Glutamatergic neuron (in vitro differentiated cells): ENCODE measurements at regions not wholly inside any gene's neighbourhood (a gene's known extent, or its start where the extent isn't known, plus 50 kb on each side); places are given as distances from the start of the nearest gene placed in this dataset.
"Not testable (repeated sequence)": the region's sequence is repeated elsewhere in the genome, so short reads cannot be mapped to it uniquely, and the experiment has no call there.

Source experiments
- DNase-seq: peaks from one replicate; pipeline ENCODE4 v3.0.0; 2022
- H3K27ac Mint-ChIP-seq: one replicate; pipeline ENCODE4 v1.8.0; 2020; ENCODE audit warnings: mild to moderate bottlenecking, mixed read lengths, inconsistent platforms; ENCODE audit not compliant: unreplicated experiment
- H3K27me3 Mint-ChIP-seq: one replicate; pipeline ENCODE4 v1.8.0; 2020; ENCODE audit warnings: mild to moderate bottlenecking, moderate library complexity, mixed read lengths, inconsistent platforms; ENCODE audit not compliant: unreplicated experiment
- H3K36me3 Mint-ChIP-seq: one replicate; pipeline ENCODE4 v1.8.0; 2020; ENCODE audit warnings: mild to moderate bottlenecking, mixed read lengths, inconsistent platforms; ENCODE audit not compliant: unreplicated experiment
- H3K4me1 Mint-ChIP-seq: one replicate; pipeline ENCODE4 v1.8.0; 2020; ENCODE audit warnings: mild to moderate bottlenecking, low read depth, mixed read lengths, inconsistent platforms; ENCODE audit not compliant: unreplicated experiment
- H3K4me3 Mint-ChIP-seq: one replicate; pipeline ENCODE4 v1.8.0; 2020; ENCODE audit warnings: mild to moderate bottlenecking, mixed read lengths, inconsistent platforms; ENCODE audit not compliant: unreplicated experiment
- H3K9me3 Mint-ChIP-seq: one replicate; pipeline ENCODE4 v1.8.0; 2020; ENCODE audit warnings: mild to moderate bottlenecking, moderate library complexity, mixed read lengths, inconsistent platforms; ENCODE audit not compliant: unreplicated experiment
- TF ChIP-seq, protein P1 (sequence below): fragments of 200-600 bp; sonication (generic); IDR thresholded peaks from one replicate; pipeline ENCODE4 v1.5.0; 2021; ENCODE audit not compliant: partially characterized antibody, unreplicated experiment

GRCh38 chr7:93707249-93707648 is 132.7 kb upstream of the CALCR start:
- TF ChIP-seq, protein P1, sequence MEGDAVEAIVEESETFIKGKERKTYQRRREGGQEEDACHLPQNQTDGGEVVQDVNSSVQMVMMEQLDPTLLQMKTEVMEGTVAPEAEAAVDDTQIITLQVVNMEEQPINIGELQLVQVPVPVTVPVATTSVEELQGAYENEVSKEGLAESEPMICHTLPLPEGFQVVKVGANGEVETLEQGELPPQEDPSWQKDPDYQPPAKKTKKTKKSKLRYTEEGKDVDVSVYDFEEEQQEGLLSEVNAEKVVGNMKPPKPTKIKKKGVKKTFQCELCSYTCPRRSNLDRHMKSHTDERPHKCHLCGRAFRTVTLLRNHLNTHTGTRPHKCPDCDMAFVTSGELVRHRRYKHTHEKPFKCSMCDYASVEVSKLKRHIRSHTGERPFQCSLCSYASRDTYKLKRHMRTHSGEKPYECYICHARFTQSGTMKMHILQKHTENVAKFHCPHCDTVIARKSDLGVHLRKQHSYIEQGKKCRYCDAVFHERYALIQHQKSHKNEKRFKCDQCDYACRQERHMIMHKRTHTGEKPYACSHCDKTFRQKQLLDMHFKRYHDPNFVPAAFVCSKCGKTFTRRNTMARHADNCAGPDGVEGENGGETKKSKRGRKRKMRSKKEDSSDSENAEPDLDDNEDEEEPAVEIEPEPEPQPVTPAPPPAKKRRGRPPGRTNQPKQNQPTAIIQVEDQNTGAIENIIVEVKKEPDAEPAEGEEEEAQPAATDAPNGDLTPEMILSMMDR: no peak
- peaks cover 2% of the 10 kb centered on the region for H3K27me3 Mint-ChIP-seq
- H3K4me3 Mint-ChIP-seq: no peak overlapping the region
- no peak for DNase-seq
- H3K27ac Mint-ChIP-seq: no peak overlapping the region
- H3K4me1 Mint-ChIP-seq: no peaks in the 10 kb centered on the region
- peaks cover 3% of the 10 kb centered on the region for H3K9me3 Mint-ChIP-seq
- no peaks in the 10 kb centered on the region for H3K36me3 Mint-ChIP-seq

DNA sequence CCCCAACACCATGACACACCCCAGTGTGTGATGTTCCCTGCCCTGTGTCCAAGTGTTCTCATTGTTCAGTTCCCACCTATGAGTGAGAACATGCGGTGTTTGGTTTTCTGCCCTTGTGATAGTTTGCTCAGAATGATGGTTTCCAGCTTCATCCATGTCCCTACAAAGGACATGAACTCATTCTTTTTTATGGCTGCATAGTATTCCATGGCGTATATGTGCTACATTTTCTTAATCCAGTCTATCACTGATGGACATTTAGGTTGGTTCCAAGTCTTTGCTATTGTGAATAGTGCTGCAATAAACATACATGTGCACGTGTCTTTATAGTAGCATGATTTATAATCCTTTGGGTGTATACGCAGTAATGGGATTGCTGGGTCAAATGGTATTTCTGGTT is 131.6 kb upstream of the CALCR start:
- H3K27me3 Mint-ChIP-seq, H3K4me1 Mint-ChIP-seq, H3K36me3 Mint-ChIP-seq, DNase-seq, H3K27ac Mint-ChIP-seq, H3K9me3 Mint-ChIP-seq, H3K4me3 Mint-ChIP-seq: not testable (repeated sequence)

DNA sequence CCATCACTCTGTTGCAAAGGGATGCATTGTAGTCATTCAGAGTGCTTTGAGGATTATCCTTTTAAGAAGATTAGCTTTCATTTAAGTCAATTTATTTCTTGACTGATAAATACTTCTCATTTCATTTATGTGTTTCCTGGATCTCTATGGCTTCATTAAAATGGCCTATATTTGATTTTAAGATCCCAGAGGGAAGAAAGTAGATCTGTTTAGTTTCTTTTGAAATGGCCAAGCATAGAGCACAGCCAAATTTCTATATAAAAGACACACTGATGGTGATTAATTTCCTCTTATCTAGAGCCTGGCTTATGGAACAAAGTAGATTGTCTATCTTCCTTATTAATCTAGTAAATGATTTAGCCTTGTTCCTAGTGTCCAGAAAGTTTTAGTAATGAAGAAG is 129.7 kb upstream of the CALCR start:
- no peak overlapping the region for H3K4me3 Mint-ChIP-seq

GRCh38 chr7:93697901-93698300 is 123.4 kb upstream of the CALCR start:
- Mint-ChIP-seq H3K27me3 (no peaks in the 10 kb centered on the region), H3K4me3 (no peak overlapping the region), H3K27ac (no peak overlapping the region), H3K9me3 (no peaks in the 10 kb centered on the region), H3K4me1 (no peaks in the 10 kb centered on the region), H3K36me3 (no peaks in the 10 kb centered on the region)
- TF ChIP-seq, protein P1: no peak
- no peak for DNase-seq

More for the DNA sequence above, 129.7 kb upstream of the CALCR start:
- DNase-seq: no peak
- no peak overlapping the region for H3K27ac Mint-ChIP-seq
- H3K36me3 Mint-ChIP-seq: no peaks in the 10 kb centered on the region
- TF ChIP-seq, protein P1: no peak
- no peaks in the 10 kb centered on the region for H3K4me1 Mint-ChIP-seq
- peaks cover 3% of the 10 kb centered on the region for H3K9me3 Mint-ChIP-seq
- peaks cover 2% of the 10 kb centered on the region for H3K27me3 Mint-ChIP-seq

DNA sequence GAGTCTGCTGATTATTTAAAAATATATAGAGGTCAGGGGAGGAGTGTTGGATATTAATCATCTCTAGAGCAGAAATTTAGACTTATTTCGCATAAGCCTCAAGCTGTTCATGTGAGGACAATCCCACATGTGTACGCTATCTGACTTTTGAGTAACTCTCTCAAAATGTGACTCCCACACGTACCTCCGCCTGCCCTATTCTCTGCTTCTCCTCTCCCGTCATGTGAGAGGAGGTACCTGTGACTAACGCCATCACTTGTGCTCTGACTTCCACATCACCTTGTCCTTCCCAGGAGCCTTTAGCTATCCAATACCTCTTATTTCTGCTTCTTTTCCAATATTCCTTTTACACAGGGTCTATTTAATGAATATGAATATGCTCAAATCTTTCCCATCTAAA is 119.3 kb upstream of the CALCR start:
- TF ChIP-seq, protein P1: no peak

GRCh38 chr7:93690021-93690420 is 115.5 kb upstream of the CALCR start:
- H3K27ac Mint-ChIP-seq: no peak overlapping the region
- H3K9me3 Mint-ChIP-seq: no peaks in the 10 kb centered on the region
- TF ChIP-seq, protein P1: no peak
- H3K4me3 Mint-ChIP-seq: no peak overlapping the region
- no peaks in the 10 kb centered on the region for H3K36me3 Mint-ChIP-seq
- H3K4me1 Mint-ChIP-seq: no peaks in the 10 kb centered on the region
- DNase-seq: no peak
- no peaks in the 10 kb centered on the region for H3K27me3 Mint-ChIP-seq

More for the DNA sequence above, 119.3 kb upstream of the CALCR start:
- H3K9me3 Mint-ChIP-seq: no peaks in the 10 kb centered on the region
- no peak overlapping the region for H3K27ac Mint-ChIP-seq
- no peak overlapping the region for H3K4me3 Mint-ChIP-seq
- H3K4me1 Mint-ChIP-seq: no peaks in the 10 kb centered on the region
- H3K36me3 Mint-ChIP-seq: no peaks in the 10 kb centered on the region
- no peaks in the 10 kb centered on the region for H3K27me3 Mint-ChIP-seq
- no peak for DNase-seq
